Glomerular visceral epithelial cell (primary cell): ENCODE measurements at regions not wholly inside any gene's neighbourhood (a gene's known extent, or its start where the extent isn't known, plus 50 kb on each side); places are given as distances from the start of the nearest gene placed in this dataset.
"Not testable (repeated sequence)": the region's sequence is repeated elsewhere in the genome, so short reads cannot be mapped to it uniquely, and the experiment has no call there.

Source experiments
- DNase-seq: peaks from one replicate; pipeline ENCODE4 v3.0.0-alpha.2; 2016; ENCODE audit errors: extremely low spot score

DNA sequence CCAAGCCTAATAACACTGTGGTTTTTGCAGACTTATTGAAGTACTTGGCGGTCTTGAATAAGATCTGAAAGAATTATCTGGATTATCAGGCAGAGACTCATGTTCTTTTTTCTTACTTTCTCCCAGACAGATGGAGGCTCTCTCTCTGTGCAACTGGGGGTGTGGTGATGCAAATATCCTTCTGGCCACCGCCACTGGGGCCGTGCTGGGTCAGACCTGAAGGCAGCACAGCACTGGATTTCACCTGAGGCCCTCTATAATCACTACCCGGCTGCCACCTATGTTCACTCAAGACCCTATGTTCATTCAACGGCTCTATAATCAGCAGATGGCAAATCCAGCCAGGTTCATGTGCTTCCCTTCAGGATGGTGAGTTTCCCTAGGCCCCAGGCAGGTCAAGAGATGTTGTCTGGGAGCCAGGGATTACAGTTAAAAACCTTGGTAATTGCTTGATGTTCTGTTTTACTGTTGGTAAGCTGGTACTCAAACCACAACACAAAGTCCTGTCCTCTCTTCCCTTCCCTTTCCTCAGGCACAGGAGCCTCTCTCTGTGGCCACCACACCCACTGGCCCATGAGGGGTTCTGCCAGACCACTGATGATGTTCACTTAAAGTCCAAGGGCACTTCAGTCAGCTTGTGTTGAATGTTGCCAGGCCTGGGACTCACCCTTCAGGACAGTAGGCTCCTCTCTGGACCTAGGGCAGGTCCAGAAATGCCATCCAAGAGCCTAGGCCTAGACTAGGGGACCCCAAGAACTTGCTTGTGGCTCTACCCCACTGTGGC lies 205.3 kb upstream of the GCFC2 start:
- no peak for DNase-seq

GRCh38 chr2:75896779-75897366 lies 186.2 kb upstream of the GCFC2 start:
- peak; percentile 12 for DNase-seq

DNA sequence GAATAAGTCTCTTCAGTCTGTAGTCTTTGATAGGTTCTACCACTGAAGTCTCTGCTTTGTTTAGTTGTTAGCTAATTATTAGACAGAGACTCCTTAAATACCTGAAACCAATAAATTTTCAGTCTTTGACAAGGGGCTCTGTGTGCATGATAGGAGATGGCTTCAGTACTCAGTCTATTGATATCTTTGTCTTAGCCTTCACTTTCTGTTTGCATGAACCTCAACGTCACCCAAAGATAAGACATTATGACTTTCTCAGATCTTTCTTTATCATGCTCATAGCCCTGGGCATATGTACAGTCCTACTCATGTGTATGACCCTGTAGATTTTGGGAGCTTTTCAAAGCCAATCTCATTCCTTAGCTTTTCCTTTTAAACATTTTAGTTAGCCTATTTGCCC lies 183.5 kb upstream of the GCFC2 start:
- DNase-seq = no peak

DNA sequence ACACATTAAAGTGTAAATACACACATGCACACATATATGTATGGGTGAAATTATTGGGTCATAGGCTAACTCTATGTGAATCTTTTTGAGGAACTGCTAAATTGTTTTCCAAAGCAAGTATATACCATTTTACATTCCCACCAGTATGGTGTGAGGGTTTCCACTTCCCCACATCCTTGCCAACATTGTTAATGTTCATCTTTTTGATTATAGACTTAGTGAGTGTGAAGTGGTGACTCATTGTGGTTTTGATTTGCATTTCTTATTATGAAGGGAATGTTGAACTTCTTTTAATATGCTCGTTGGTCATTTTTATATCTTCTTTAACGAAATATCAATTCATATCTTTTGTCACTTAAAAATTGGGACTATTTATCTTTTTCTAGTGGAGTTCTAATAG lies 181.8 kb upstream of the GCFC2 start:
- no peak for DNase-seq

- no peak for DNase-seq
Observed at GRCh38 chr2:75882530-75882929, 171.8 kb upstream of the GCFC2 start.

- DNase-seq = not testable (repeated sequence)
Observed at GRCh38 chr2:75875606-75876005, 164.9 kb upstream of the GCFC2 start.

DNA sequence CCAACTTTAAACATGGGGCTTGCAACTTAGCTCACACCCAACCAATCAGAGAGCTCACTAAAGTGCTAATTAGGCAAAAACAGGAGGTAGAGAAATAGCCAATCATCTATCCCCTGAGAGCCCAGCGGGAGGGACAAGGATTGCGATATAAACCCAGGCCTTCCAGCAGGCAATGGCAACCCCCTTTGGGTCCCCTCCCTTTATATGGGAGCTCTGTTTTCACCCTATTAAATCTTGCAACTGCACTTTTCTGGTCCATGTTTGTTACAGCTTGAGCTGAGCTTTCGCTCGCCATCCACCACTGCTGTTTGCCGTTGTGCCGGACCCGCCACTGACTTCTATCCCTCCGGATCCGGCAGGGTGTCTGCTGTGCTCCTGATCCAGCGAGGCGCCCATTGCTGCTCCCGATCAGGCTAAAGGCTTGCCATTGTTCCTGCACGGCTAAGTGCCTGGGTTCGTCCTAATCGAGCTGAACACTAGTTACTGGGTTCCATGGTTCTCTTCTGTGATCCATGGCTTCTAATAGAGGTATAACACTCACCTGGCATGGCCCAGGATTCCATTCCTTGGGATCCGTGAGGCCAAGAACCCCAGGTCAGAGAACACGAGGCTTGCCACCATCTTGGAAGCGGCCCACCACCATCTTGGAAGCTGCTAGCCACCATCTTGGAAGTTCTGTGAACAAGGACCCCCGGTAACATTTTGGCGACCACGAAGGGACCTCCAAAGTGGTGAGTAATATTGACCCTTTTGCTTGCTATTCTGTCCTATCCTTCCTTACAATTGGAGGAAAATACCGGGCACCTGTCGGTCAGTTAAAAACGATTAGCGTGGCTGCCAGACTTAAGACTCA lies 161.3 kb upstream of the GCFC2 start:
- not testable (repeated sequence) for DNase-seq

- no peak for DNase-seq
Observed at GRCh38 chr2:75870651-75871137, 160.0 kb upstream of the GCFC2 start.

GRCh38 chr2:75870133-75870532 lies 159.4 kb upstream of the GCFC2 start:
- no peak for DNase-seq

DNA sequence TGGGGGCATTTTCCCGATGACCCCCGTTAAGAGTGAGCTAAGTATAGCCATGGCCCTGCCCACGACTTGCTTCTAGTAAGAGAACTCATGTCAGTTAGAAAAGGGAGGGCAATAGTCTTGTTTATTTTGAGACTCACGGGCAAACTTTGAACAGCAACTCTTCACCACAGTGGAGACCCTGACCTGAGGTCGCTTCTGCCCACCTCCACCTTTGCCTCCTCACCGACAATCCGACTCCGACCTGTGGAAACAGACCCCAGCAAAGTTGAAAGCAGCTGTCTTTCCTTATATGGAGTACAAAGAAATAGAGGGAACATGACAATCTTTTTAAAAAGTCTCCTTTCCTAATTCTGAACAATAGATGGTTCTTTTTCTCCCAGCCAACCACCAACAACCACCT lies 155.0 kb upstream of the GCFC2 start:
- DNase-seq = no peak

DNA sequence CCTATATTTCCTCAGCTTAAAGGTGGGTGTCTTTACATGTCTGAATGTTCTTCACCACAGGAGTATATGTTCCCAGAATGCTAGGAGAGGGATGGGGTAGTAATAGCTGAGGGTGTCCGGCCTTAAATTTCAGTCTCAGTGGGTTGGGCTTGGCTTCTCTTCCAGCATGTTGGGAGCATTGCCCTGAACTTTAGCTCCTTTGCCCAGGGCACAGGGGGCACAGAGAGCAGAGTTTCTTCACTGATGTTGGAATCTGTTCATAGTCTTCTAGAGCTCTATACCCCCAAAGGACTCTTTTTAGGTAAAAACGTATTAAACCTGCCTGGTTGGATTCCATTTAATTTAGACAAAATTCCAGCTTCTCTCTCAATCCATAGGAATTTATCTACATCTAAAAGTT lies 154.4 kb upstream of the GCFC2 start:
- no peak for DNase-seq

- DNase-seq = no peak
Observed at GRCh38 chr2:75862547-75862946, 151.8 kb upstream of the GCFC2 start.

- DNase-seq = no peak
Observed at GRCh38 chr2:75853436-75853835, 142.7 kb upstream of the GCFC2 start.

GRCh38 chr2:75852639-75853038 lies 141.9 kb upstream of the GCFC2 start:
- no peak for DNase-seq

- DNase-seq = no peak
Observed at GRCh38 chr2:75846683-75847190, 136.0 kb upstream of the GCFC2 start.

GRCh38 chr2:75844651-75845050 lies 133.9 kb upstream of the GCFC2 start:
- no peak for DNase-seq

- DNase-seq = not testable (repeated sequence)
Observed at GRCh38 chr2:75834588-75834987, 123.9 kb upstream of the GCFC2 start.

GRCh38 chr2:75833386-75833785 lies 122.7 kb upstream of the GCFC2 start:
- DNase-seq = no peak

GRCh38 chr2:75828826-75829225 lies 118.1 kb upstream of the GCFC2 start:
- DNase-seq = no peak

DNA sequence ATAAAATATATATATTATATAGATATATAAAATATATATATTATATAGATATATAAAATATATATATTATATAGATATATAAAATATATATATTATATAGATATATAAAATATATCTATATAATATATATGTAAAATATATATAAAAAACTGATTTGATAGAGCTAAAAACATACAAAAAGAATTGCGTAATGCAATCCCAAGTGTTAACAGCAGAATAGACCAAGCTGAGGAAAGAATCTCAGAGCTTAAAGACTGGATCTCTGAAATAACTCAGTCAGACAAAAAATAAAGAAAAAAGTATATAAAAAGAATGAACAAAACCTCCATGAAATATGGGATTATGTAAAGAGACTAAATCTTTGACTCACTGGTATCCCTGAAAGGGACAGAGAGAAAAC lies 112.8 kb upstream of the GCFC2 start:
- not testable (repeated sequence) for DNase-seq

DNA sequence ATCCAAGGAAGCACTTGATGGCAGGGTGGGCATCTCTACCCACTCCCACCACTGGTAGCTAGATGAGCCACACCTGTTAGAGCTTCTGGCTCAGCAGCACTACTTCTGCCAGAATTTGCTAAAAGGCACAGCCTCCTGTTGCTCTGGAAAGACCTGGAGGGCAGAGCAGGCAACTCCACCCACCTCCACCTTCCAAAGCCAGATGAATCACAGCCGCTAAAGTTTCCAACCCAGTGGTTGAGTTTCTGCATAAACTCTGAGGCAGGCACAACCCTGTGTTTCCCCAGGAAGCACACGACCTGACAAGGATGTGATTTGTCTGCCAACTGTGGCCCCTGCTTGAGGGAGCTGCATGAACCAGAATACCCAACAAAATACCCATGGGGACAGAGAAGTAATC lies 111.6 kb upstream of the GCFC2 start:
- no peak for DNase-seq

GRCh38 chr2:75820693-75821092 lies 110.0 kb upstream of the GCFC2 start:
- DNase-seq = no peak
